Muscle layer of colon (tissue), 2 donors: ENCODE measurements at regions not wholly inside any gene's neighbourhood (a gene's known extent, or its start where the extent isn't known, plus 50 kb on each side); places are given as distances from the start of the nearest gene placed in this dataset.

ENCODE experiments used
- H3K27ac ChIP-seq: one replicate; pipeline ENCODE4 v1.7.0; 2013; ENCODE audit warnings: low read depth, mild to moderate bottlenecking, low read length, moderate library complexity
- H3K27me3 ChIP-seq, 2 donors: one replicate each; pipeline ENCODE4 v1.7.0; 2013; ENCODE audit warnings: low read length in 2 of 2, mild to moderate bottlenecking in 2 of 2; ENCODE audit not compliant: insufficient read depth in 2 of 2, control insufficient read depth in 1 of 2
- H3K36me3 ChIP-seq: one replicate; pipeline ENCODE4 v1.7.0; 2013; ENCODE audit warnings: mild to moderate bottlenecking, low read length; ENCODE audit not compliant: insufficient read depth
- H3K4me1 ChIP-seq: one replicate; pipeline ENCODE4 v1.7.0; 2013; ENCODE audit warnings: mild to moderate bottlenecking, low read length; ENCODE audit not compliant: insufficient read depth
- H3K4me3 ChIP-seq, 2 donors: one replicate each; pipeline ENCODE4 v1.7.0; 2013; ENCODE audit warnings: low read length in 2 of 2, low read depth in 1 of 2, mild to moderate bottlenecking in 1 of 2, moderate library complexity in 1 of 2
- H3K9ac ChIP-seq: one replicate; pipeline ENCODE4 v1.7.0; 2013; ENCODE audit warnings: low read length
- H3K9me3 ChIP-seq: one replicate; pipeline ENCODE4 v1.7.0; 2013; ENCODE audit warnings: mild to moderate bottlenecking, low read length
- donor health status: abdominal sarcoma.
- donor health status: Adenocarcinoma of cecum.

GRCh38 chr3:167100651-167101050, 279.4 kb downstream of the ZBBX start:
- no peak overlapping the region for H3K4me3 ChIP-seq
- H3K9ac ChIP-seq, result no peak overlapping the region
- no peaks in the 10 kb centered on the region for H3K36me3 ChIP-seq
- no peaks in the 10 kb centered on the region for H3K9me3 ChIP-seq
- H3K4me1 ChIP-seq, result no peaks in the 10 kb centered on the region
- no peak overlapping the region for H3K27ac ChIP-seq
- no peaks in the 10 kb centered on the region for H3K27me3 ChIP-seq

GRCh38 chr3:167100200-167100599, 279.9 kb downstream of the ZBBX start:
- no peaks in the 10 kb centered on the region for H3K4me1 ChIP-seq
- no peak overlapping the region for H3K4me3 ChIP-seq
- no peaks in the 10 kb centered on the region for H3K9me3 ChIP-seq
- H3K27me3 ChIP-seq, result no peaks in the 10 kb centered on the region
- H3K36me3 ChIP-seq, result no peaks in the 10 kb centered on the region
- no peak overlapping the region for H3K9ac ChIP-seq
- H3K27ac ChIP-seq, result no peak overlapping the region

- no peak overlapping the region for H3K27ac ChIP-seq
- no peak overlapping the region for H3K9ac ChIP-seq
- no peaks in the 10 kb centered on the region for H3K9me3 ChIP-seq
- H3K4me1 ChIP-seq, result no peaks in the 10 kb centered on the region
- no peaks in the 10 kb centered on the region for H3K36me3 ChIP-seq
- H3K27me3 ChIP-seq, result no peaks in the 10 kb centered on the region
- H3K4me3 ChIP-seq, result no peak overlapping the region
These were observed 284.1 kb downstream of the ZBBX start for GRCh38 chr3:167095976-167096375.

GRCh38 chr3:167094632-167095031, 285.5 kb downstream of the ZBBX start:
- Histone ChIP-seq H3K36me3 (no peaks in the 10 kb centered on the region), H3K27me3 (no peaks in the 10 kb centered on the region), H3K4me1 (peaks cover 5% of the 10 kb centered on the region), H3K9me3 (no peaks in the 10 kb centered on the region), H3K4me3 (no peak overlapping the region), H3K27ac (no peak overlapping the region), H3K9ac (no peak overlapping the region)

GRCh38 chr3:167091226-167091625, 288.9 kb downstream of the ZBBX start:
- H3K9me3 ChIP-seq, result no peaks in the 10 kb centered on the region
- no peak overlapping the region for H3K27ac ChIP-seq
- H3K36me3 ChIP-seq, result no peaks in the 10 kb centered on the region
- no peak overlapping the region for H3K9ac ChIP-seq
- H3K27me3 ChIP-seq, result no peaks in the 10 kb centered on the region
- H3K4me3 ChIP-seq, result no peak overlapping the region
- peaks cover 6% of the 10 kb centered on the region for H3K4me1 ChIP-seq

GRCh38 chr3:167084545-167084944, 295.6 kb downstream of the ZBBX start:
- Histone ChIP-seq H3K4me1 (peaks cover under 1% of the 10 kb centered on the region), H3K27me3 (no peaks in the 10 kb centered on the region), H3K36me3 (no peaks in the 10 kb centered on the region), H3K4me3 (no peak overlapping the region), H3K9ac (no peak overlapping the region), H3K27ac (no peak overlapping the region), H3K9me3 (no peaks in the 10 kb centered on the region)

- no peak overlapping the region for H3K9ac ChIP-seq
- no peaks in the 10 kb centered on the region for H3K9me3 ChIP-seq
- no peaks in the 10 kb centered on the region for H3K4me1 ChIP-seq
- H3K27ac ChIP-seq, result no peak overlapping the region
- H3K27me3 ChIP-seq, result no peaks in the 10 kb centered on the region
- H3K36me3 ChIP-seq, result no peaks in the 10 kb centered on the region
- H3K4me3 ChIP-seq, result no peak overlapping the region
These were observed 302.0 kb downstream of the ZBBX start for GRCh38 chr3:167078070-167078622.

- no peaks in the 10 kb centered on the region for H3K9me3 ChIP-seq
- no peaks in the 10 kb centered on the region for H3K4me1 ChIP-seq
- no peaks in the 10 kb centered on the region for H3K27me3 ChIP-seq
- H3K36me3 ChIP-seq, result no peaks in the 10 kb centered on the region
- no peak overlapping the region for H3K27ac ChIP-seq
- no peak overlapping the region for H3K4me3 ChIP-seq
- H3K9ac ChIP-seq, result no peak overlapping the region
These were observed 312.3 kb downstream of the ZBBX start for GRCh38 chr3:167067787-167068161.

- no peak overlapping the region for H3K4me3 ChIP-seq
These were observed 312.9 kb downstream of the ZBBX start for GRCh38 chr3:167066977-167067786.

GRCh38 chr3:167057581-167057980, 322.5 kb downstream of the ZBBX start:
- Histone ChIP-seq H3K27ac (no peak overlapping the region), H3K4me1 (no peaks in the 10 kb centered on the region), H3K9ac (no peak overlapping the region), H3K27me3 (no peaks in the 10 kb centered on the region), H3K9me3 (no peaks in the 10 kb centered on the region), H3K4me3 (no peak overlapping the region), H3K36me3 (no peaks in the 10 kb centered on the region)

More at GRCh38 chr3:167066977-167067786, 312.9 kb downstream of the ZBBX start:
- no peaks in the 10 kb centered on the region for H3K27me3 ChIP-seq
- no peaks in the 10 kb centered on the region for H3K36me3 ChIP-seq
- H3K27ac ChIP-seq, result no peak overlapping the region
- no peaks in the 10 kb centered on the region for H3K4me1 ChIP-seq
- no peak overlapping the region for H3K9ac ChIP-seq
- no peaks in the 10 kb centered on the region for H3K9me3 ChIP-seq

GRCh38 chr3:167054926-167055325, 325.2 kb downstream of the ZBBX start:
- H3K27me3 ChIP-seq, result no peaks in the 10 kb centered on the region
- H3K36me3 ChIP-seq, result no peaks in the 10 kb centered on the region

GRCh38 chr3:167051421-167051820, 328.7 kb downstream of the ZBBX start:
- Histone ChIP-seq H3K27ac (no peak overlapping the region), H3K36me3 (no peaks in the 10 kb centered on the region), H3K4me1 (no peaks in the 10 kb centered on the region), H3K27me3 (no peaks in the 10 kb centered on the region), H3K9me3 (no peaks in the 10 kb centered on the region), H3K4me3 (no peak overlapping the region), H3K9ac (no peak overlapping the region)

More at GRCh38 chr3:167054926-167055325, 325.2 kb downstream of the ZBBX start:
- Histone ChIP-seq H3K4me3 (no peak overlapping the region), H3K27ac (no peak overlapping the region), H3K4me1 (no peaks in the 10 kb centered on the region), H3K9ac (no peak overlapping the region), H3K9me3 (no peaks in the 10 kb centered on the region)
